ENCODE measurements at regions not wholly inside any gene's neighbourhood (a gene's known extent, or its start where the extent isn't known, plus 50 kb on each side); places are given as distances from the start of the nearest gene placed in this dataset.

DNA sequence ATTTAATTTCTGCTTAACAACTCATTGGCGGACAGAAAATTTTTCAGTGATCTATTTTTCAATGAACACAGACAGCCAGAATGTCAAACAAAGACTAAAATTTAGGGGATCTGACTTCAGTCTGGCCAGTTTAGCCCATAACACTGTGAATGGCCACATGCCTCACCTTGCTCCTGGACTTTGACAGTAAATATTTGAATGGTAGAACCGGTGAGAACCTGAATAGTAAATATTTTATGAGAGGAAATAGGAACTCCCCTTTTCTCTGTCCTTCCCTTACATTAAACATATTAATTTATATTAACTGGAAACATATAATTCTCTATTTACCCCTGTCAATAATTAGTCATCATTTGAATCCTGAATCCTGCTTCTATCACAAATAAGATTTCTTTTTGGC lies 942.1 kb downstream of the KCNJ2 start:
- no peak for DNase-seq

GRCh38 chr17:71111934-71112333 lies 942.6 kb downstream of the KCNJ2 start:
- DNase-seq = no peak

DNA sequence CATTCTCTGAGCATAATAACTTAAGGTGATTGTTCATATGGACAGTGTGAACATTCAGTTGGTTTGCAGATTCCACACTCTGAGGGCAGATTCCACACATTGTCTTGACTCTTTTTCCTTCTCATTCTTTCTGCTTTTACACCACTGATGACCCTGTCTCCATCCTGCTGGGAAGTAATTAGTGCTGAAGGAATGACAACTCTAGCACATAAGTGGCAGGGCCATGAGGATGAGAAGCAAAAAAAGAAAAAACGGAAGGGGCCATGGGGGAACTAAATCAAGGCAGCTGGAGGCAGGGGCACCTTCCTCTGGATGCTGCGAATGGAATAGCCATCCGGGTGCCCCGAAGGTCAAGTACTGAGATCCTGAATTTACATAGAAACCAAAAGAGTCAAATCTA lies 944.0 kb downstream of the KCNJ2 start:
- DNase-seq = no peak

- no peak for DNase-seq
These were observed 945.8 kb downstream of the KCNJ2 start for GRCh38 chr17:71114911-71115668.

DNA sequence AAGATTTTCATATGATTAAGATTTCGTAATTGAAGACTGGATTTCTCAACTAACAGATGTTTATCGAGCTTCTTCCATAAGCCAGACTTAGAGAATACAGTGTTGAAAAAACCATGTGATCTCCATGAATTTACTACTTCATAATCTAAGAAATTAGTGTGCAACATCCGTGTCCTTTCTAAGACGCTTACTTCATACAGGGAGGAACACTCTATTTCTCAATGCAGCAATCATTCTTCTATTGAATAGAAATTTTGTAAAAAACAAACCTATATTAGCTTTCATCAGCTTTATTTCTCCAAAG lies 946.3 kb downstream of the KCNJ2 start:
- no peak for DNase-seq

GRCh38 chr17:71117466-71117865 lies 948.1 kb downstream of the KCNJ2 start:
- DNase-seq = no peak

DNA sequence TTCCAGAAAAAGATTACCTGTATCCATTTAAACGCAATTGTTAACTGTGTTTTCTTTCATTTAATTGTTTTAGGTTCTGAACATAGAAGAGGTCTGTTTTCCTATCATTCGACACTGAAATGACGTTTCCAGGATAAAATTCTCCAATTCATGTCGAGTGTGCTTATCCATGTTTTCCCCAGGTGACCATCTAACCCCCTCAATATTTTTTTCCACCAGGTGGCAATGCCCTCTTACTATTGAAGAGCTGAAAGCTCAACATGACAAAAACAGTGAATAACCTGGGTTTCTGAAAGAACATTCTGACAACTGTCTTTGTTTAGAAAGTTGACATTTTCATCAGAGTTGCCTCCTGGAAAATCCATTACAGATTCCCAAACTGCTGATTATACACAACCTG lies 948.7 kb downstream of the KCNJ2 start:
- DNase-seq = peak; percentile 5

- DNase-seq = no peak
These were observed 958.1 kb downstream of the KCNJ2 start for GRCh38 chr17:71127416-71127815.

DNA sequence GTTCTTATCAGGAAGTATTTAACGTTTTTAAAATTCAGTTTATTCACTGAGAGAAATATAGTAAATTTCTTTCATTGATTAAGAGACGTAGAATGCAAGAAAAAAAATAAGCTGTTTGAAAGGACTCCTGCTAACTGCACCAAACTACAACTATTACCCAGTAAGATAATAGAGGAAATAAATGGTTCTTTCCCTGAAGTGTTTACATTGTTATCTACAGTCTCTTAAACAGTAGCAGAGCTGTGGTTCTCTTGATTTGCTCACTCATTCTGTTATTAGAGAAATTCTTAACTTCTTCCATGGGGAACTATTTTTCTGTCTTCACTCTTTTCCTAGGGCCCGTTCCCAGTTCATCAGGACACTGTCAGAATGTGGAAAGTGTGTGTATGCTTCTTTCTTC lies 973.0 kb downstream of the KCNJ2 start:
- no peak for DNase-seq

DNA sequence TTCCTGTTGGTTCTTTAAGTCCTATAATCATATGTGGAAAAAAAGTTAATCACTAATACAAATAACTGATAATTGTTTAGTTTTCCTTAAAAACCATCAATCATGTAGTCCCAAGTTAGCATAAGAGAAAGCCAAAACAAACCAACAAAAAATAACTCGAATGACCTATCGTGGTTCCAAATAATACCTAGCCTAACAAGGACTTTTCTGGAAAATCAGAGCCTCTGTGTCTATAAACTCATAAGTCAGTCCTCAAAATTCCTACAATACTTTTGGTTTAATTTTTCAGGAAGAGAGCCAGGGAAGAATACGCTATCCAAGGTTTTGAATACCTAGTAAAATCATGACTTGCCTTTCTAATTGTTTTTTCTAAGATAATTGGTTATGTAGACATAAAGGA lies 975.3 kb upstream of the SOX9 start:
- DNase-seq = no peak

DNA sequence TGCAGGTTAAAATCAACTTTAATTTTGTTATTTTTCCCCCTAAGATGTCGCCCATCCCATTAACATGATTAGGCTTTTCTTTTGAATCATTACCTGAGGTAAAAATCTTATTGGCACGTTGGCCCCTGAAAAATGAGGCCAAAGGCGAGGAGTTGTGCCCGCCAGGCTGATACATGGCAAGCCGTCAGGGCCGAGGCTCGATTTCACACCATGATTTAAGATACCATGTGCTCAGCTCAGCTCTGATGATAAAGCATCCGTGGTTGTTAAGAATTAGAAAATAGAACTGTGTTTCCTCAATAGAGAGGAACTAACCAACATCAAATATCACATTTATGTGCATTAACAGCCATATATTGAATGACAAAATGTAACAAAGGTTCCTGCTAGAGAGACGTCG lies 972.9 kb upstream of the SOX9 start:
- DNase-seq = no peak

DNA sequence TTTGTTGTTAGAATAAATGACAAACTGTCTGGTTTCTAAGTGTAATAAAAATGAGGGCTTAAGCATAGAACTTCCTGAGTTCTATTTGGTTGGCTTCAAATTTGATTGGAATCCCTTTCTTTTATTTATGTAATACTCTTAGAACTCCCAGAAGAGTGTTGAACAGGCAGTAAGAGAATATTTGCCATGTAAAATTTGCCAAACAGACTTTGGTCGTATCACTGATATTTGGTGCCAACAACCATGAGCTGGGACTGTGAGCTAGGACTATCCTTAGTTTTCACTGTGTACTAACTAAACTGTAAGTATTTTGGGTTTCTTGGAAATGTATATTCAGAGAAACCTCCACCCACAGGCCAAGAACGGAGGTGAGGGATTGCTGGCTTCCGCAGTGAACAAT lies 971.2 kb upstream of the SOX9 start:
- no peak for DNase-seq

DNA sequence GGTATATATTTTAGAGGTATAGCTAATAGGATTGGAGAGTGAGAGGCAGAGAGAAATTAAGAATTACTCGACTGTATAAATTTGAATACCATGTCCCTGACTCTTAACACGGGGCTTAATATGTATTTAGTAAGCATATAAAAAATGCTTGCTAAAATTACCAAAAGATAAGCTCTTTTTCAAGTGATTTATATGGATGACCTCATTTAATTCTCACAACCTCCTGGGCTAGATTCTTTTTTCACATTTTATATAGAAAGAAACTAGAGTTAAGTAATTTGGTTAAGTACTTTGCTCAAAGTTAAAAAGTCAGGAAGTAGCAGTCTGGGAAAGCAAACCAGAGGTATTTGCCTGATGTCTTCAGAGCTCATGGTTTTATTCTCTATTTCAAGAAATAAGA lies 963.5 kb upstream of the SOX9 start:
- DNase-seq = no peak

DNA sequence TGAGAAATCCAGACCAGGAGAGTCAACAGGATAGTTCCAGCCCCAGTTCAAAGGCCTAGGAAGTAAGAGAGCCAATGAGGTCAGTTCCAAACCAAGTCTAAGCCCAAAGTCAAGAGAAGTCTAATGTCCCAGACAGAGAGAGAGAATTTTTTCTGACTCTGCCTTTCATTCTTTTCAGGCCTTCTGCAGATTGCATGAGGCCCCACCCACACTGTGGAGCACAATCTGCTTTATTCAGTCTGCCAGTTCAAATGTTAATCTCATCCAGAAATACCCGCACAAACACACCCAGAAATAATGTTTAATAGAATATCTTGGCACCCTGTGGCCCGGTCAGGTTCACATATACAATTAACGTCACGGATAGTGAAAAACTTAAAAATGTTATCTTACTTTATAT lies 962.4 kb upstream of the SOX9 start:
- DNase-seq = no peak

- peak; percentile 93 for DNase-seq
These were observed 957.6 kb upstream of the SOX9 start for GRCh38 chr17:71163121-71163812.

- DNase-seq = no peak
These were observed 957.1 kb upstream of the SOX9 start for GRCh38 chr17:71163813-71164122.

DNA sequence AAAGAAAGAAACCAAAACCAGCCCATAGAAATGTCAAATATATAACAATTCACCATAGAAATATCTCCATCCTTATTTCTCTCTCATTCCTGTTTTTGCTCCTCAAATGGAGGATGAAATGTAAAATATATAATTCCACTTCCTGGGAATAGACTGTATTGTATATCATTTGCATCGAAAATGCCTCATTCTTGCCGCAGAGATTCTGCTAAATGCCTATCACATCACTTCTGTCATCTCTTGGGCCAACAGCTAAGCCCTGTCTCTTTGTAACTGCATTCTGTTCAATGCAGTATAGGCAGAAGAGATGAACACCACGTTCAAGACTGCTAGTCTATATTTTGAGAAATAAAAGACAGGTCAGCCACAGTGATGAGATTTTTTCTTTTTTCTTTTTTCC lies 956.3 kb upstream of the SOX9 start:
- peak; percentile 64 for DNase-seq

DNA sequence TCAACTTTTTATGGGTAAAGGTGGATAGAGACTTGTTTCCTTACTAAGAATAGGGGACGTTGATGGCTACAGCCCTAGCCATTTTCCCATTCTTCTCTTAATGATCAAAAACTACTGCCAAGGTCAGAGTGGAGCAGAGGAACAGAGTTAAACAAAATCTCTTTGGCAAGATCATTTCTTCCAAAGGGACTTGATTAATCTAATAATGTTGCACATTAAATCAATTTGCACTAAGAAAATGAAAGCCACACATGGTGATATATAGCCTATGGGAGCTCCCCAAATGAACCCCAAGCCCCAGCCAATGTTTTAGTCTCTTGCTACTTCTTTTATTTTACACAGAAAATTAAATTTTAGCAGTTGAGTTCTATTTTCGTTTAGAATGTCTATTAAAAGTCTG lies 954.5 kb upstream of the SOX9 start:
- DNase-seq = no peak

- DNase-seq = no peak
These were observed 952.6 kb upstream of the SOX9 start for GRCh38 chr17:71168053-71168741.

DNA sequence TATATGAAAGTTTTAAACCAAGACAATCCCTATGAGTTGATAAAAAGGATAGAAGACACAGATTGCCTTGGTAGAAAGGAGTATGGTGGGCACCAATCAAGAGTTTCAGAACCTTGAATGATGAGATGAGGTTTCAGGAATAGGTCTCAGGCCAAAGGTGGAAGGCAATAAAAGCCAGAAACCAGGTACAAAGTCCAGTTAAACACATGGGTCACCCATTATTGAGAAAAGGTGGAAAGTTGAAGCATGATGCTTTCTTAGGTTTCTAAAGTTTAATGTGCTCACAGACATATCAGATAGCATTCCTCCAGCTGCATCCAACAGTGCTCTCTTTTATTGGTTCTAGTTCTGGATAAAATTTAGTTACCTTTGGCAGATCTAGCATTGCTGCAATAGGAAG lies 950.8 kb upstream of the SOX9 start:
- DNase-seq = no peak

DNA sequence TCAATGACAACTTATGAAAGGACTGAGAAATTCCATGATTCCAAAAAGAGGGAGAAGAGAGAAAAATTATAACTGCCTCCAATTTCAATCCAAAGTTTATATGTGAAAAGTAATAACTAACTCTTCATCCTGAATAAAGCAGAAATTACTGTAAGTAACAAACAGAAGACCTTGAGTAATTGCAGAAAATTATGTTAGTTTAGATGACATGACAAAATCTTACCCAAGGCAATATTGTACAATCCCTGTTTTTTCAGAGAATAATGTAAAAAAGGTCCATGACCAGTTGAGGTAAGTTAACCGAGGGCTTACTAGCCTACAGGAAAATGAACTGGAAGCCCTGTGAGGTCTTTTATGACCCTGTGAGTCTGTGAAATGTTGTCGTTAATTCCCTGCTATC lies 949.5 kb upstream of the SOX9 start:
- DNase-seq = no peak

GRCh38 chr17:71173991-71174390 lies 946.8 kb upstream of the SOX9 start:
- DNase-seq = no peak

GRCh38 chr17:71176331-71176730 lies 944.5 kb upstream of the SOX9 start:
- no peak for DNase-seq

DNA sequence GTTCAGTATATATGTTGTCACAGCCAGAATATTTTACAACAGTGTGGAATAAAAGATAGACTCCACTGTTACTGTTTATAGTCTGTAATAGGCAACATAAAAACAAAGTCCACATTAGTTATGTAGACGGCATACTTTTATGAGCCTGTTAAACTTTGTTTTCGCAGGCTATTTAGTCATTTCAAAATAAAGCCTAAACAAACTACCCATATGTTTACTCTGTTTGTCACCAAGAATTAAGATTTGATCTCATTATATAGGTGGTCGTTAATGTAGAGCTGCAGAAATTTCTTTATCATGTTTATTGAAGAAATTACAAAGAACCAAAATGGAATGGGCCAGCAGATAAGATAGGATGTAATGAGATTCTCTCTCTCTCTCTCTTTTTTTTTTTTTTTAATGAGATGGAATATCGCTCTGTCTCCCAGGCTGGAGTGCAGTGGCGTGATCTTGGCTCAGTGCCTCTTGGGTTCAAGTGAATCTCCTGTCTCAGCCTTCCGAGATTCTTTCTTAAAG lies 943.8 kb upstream of the SOX9 start:
- no peak for DNase-seq

Measured in NCI-H526 treated with DMSO at 0.1 percent for 48 hours (cell line).